IMR-90 (cell line): ENCODE measurements at regions not wholly inside any gene's neighbourhood (a gene's known extent, or its start where the extent isn't known, plus 50 kb on each side); places are given as distances from the start of the nearest gene placed in this dataset.

Experiments
- ATAC-seq: fragments of 200-7000 bp; cut with Tn5 transposase; 2 replicates; pipeline ENCODE4 v1.9.1; 2020; ENCODE audit warnings: low read depth, mild to moderate bottlenecking, moderate library complexity
- BruUV-seq: library from RNA; stranded (reverse); fragments of 400-500 nt; replicated peaks from 2 replicates; lab custom pipeline; 2021; lab: Mats Ljungman, UMichigan
- CTCF ChIA-PET: fragments of 300-600 bp; formaldehyde crosslinking; extraction: SDS; loops from one replicate; lab custom pipeline; 2021; ENCODE audit warnings: antibody characterized with exemption; lab: Yijun Ruan, JAX
- POLR2A ChIA-PET: fragments of 300-600 bp; sonication (Branson Sonifier 250); formaldehyde crosslinking; loops from one replicate; lab custom pipeline; 2022; ENCODE audit warnings: antibody characterized with exemption; ENCODE audit not compliant: unreplicated experiment; lab: Charles Lee
- DNase-seq: peaks from one replicate; pipeline ENCODE4 v3.0.0; 2013
- H2AFZ ChIP-seq: replicated peaks from 2 replicates; pipeline ENCODE3; 2013; ENCODE audit warnings: low read length, mild to moderate bottlenecking; ENCODE audit not compliant: poor library complexity
- H2AK5ac ChIP-seq: 2 replicates; pipeline ENCODE4 v1.6.1; 2013; ENCODE audit warnings: low read depth, low read length, inconsistent platforms
- H2AK9ac ChIP-seq: replicated peaks from 2 replicates; pipeline ENCODE3; 2013; ENCODE audit warnings: mild to moderate bottlenecking, low read depth, low read length, moderate library complexity; ENCODE audit not compliant: poor library complexity
- H2BK120ac ChIP-seq: 2 replicates; pipeline ENCODE4 v1.6.1; 2013; ENCODE audit warnings: low read depth, low read length, inconsistent platforms
- H2BK15ac ChIP-seq: 3 replicates; pipeline ENCODE4 v1.6.1; 2013; ENCODE audit warnings: low read depth, low read length, inconsistent platforms
- H2BK20ac ChIP-seq: 2 replicates; pipeline ENCODE4 v1.6.1; 2013; ENCODE audit warnings: low read depth, mild to moderate bottlenecking, inconsistent platforms, low read length, moderate library complexity
- H2BK5ac ChIP-seq: 2 replicates; pipeline ENCODE4 v1.6.1; 2013; ENCODE audit warnings: mild to moderate bottlenecking, low read depth, low read length, inconsistent platforms; ENCODE audit not compliant: poor library complexity, severe bottlenecking
- H3K14ac ChIP-seq: replicated peaks from 2 replicates; pipeline ENCODE4 v1.6.1; 2013; ENCODE audit warnings: low read depth, low read length, inconsistent platforms
- H3K18ac ChIP-seq: 2 replicates; pipeline ENCODE4 v1.6.1; 2013; ENCODE audit warnings: low read depth, low read length, control low read depth
- H3K23ac ChIP-seq: 2 replicates; pipeline ENCODE4 v1.6.1; 2013; ENCODE audit warnings: low read depth, low read length, inconsistent platforms
- H3K27ac ChIP-seq: 2 replicates; pipeline ENCODE4 v1.5.1; 2013; ENCODE audit warnings: mild to moderate bottlenecking, control low read depth, low read length; ENCODE audit not compliant: insufficient read depth
- H3K27me3 ChIP-seq: 2 replicates; pipeline ENCODE4 v1.6.1; 2013; ENCODE audit warnings: low read length; ENCODE audit not compliant: control insufficient read depth, insufficient read depth
- H3K36me3 ChIP-seq: 2 replicates; pipeline ENCODE4 v1.6.1; 2013; ENCODE audit warnings: low read length, mixed read lengths; ENCODE audit not compliant: control insufficient read depth, insufficient read depth
- H3K4ac ChIP-seq: 2 replicates; pipeline ENCODE4 v1.6.1; 2013; ENCODE audit warnings: low read depth, low read length, inconsistent platforms
- H3K4me1 ChIP-seq: 2 replicates; pipeline ENCODE4 v1.6.1; 2013; ENCODE audit warnings: low read length, mixed read lengths; ENCODE audit not compliant: control insufficient read depth, insufficient read depth
- H3K4me2 ChIP-seq: 2 replicates; pipeline ENCODE4 v1.6.1; 2013; ENCODE audit warnings: low read depth, mild to moderate bottlenecking, control low read depth, low read length, moderate library complexity
- H3K4me3 ChIP-seq: 2 replicates; pipeline ENCODE4 v1.5.1; 2013; ENCODE audit warnings: low read depth, mild to moderate bottlenecking, control low read depth, low read length, moderate library complexity; ENCODE audit not compliant: insufficient read depth
- H3K56ac ChIP-seq: 2 replicates; pipeline ENCODE4 v1.6.1; 2013; ENCODE audit warnings: low read length, inconsistent platforms; ENCODE audit not compliant: insufficient read depth; ENCODE audit errors: extremely low read depth
- H3K79me1 ChIP-seq, 2 experiments: 2 replicates each; pipeline ENCODE4 v1.6.1; 2013; ENCODE audit warnings: low read length in 2 of 2, inconsistent platforms in 1 of 2, low read depth in 1 of 2
- H3K9ac ChIP-seq: 2 replicates; pipeline ENCODE4 v1.6.1; 2013; ENCODE audit warnings: low read depth, low read length, control low read depth
- H3K9me1 ChIP-seq: 2 replicates; pipeline ENCODE4 v1.6.1; 2013; ENCODE audit warnings: low read length, inconsistent platforms; ENCODE audit not compliant: insufficient read depth
- H3K9me3 ChIP-seq: 2 replicates; pipeline ENCODE4 v1.6.1; 2013; ENCODE audit warnings: low read length; ENCODE audit not compliant: control insufficient read depth, insufficient read depth
- H4K20me1 ChIP-seq: 2 replicates; pipeline ENCODE4 v1.6.1; 2013; ENCODE audit warnings: low read length, inconsistent platforms; ENCODE audit not compliant: insufficient read depth
- H4K5ac ChIP-seq: 2 replicates; pipeline ENCODE4 v1.6.1; 2013; ENCODE audit warnings: mild to moderate bottlenecking, low read depth, low read length, control low read depth
- H4K8ac ChIP-seq, 2 experiments: 2 replicates each; pipeline ENCODE4 v1.6.1; 2013; ENCODE audit warnings: low read depth in 2 of 2, low read length in 2 of 2, control low read depth in 1 of 2, inconsistent platforms in 1 of 2
- H4K91ac ChIP-seq: 2 replicates; pipeline ENCODE4 v1.6.1; 2013; ENCODE audit warnings: low read depth, low read length, inconsistent platforms; ENCODE audit not compliant: insufficient read depth
- CHD1 ChIP-seq: IDR thresholded peaks from 2 replicates; pipeline ENCODE4 v1.6.1; 2012; ENCODE audit warnings: low read depth, low read length, improper control_type of control experiment
- POLR2A ChIP-seq: IDR thresholded peaks from 2 replicates; pipeline ENCODE4 v1.6.1; 2012; ENCODE audit warnings: mild to moderate bottlenecking, low read depth, low read length
- RAD21 ChIP-seq: IDR thresholded peaks from 2 replicates; pipeline ENCODE4 v1.6.1; 2012; ENCODE audit warnings: low read length, improper control_type of control experiment
- RCOR1 ChIP-seq: IDR thresholded peaks from 2 replicates; pipeline ENCODE4 v1.6.1; 2012; ENCODE audit warnings: mild to moderate bottlenecking, low read length, improper control_type of control experiment; ENCODE audit not compliant: insufficient replicate concordance
- RFX5 ChIP-seq: IDR thresholded peaks from 2 replicates; pipeline ENCODE4 v1.8.0; 2012; ENCODE audit warnings: low read depth, mild to moderate bottlenecking, low read length, moderate library complexity
- SMC3 ChIP-seq: fragments of 150-350 bp; IDR thresholded peaks from 2 replicates; pipeline ENCODE4 v1.6.1; 2016; ENCODE audit warnings: low read depth, mild to moderate bottlenecking, antibody characterized with exemption, low read length, moderate library complexity
- USF2 ChIP-seq: fragments of 150-350 bp; IDR thresholded peaks from 2 replicates; pipeline ENCODE4 v1.6.1; 2017; ENCODE audit warnings: mild to moderate bottlenecking, antibody characterized with exemption, low read length, low read depth
- WGBS, 2 experiments: methylation state at CpG; one replicate each; pipeline versions ENCODE4 v1.1.5 to v1.1.7; 2013; ENCODE audit warnings: missing lambda C conversion rate in 2 of 2; ENCODE audit not compliant: insufficient read length in 1 of 2; ENCODE audit errors: extremely low coverage in 2 of 2; 5-methylcytosine and 5-hydroxymethylcytosine counted together
- dilution Hi-C: fragments of 300-500 bp; cut with HindIII; formaldehyde crosslinking; loops from one replicate; pipeline ENCODE4 v1.14.3; 2018; ENCODE audit warnings: low sequenced_read_pairs; ENCODE audit not compliant: unreplicated experiment
- in situ Hi-C: fragments of 300-500 bp; cut with MboI; formaldehyde crosslinking; loops from 3 replicates; pipeline ENCODE4 v1.14.3; 2019; ENCODE audit warnings: low sequenced_read_pairs, inconsistent platforms, mixed read lengths
- intact Hi-C: fragments of 100-400 bp; cut with micrococcal nuclease; formaldehyde crosslinking; loops from 2 replicates; pipeline ENCODE4 v1.10.0; 2022
- TF ChIP-seq, protein P1 (sequence below): fragments of 150-350 bp; IDR thresholded peaks from 2 replicates; pipeline ENCODE4 v1.6.1; 2016; ENCODE audit warnings: low read depth, mild to moderate bottlenecking, low read length, moderate library complexity, borderline replicate concordance

DNA sequence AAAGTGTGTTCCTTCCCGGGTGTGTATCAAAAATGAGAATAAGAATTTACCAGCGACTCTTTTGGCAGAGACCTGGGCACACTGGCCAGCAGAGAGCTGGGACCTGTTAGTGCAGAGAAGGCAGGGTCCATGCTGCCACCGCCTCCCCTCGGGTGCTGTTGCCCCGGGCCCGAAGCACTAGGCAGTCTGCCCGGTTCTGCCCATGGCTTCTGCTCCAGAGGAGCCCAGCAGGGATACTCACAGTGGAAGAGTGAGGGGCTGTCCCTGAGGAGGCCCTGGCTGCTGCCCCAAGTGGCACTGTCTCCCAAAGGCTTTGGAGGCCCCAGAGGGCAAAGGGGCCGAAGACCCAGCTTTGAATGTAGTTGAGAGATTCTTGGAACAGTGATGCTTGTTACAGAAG is 80.5 kb downstream of the MIS18A start:
- Histone ChIP-seq H3K9me1 (no peaks in the 10 kb centered on the region), H2AK5ac (no peak overlapping the region), H3K27me3 (no peaks in the 10 kb centered on the region; the same call in 1 of the 2 replicates), H4K20me1 (no peaks in the 10 kb centered on the region), H3K79me1 (no peaks in the 10 kb centered on the region), H2AK9ac (no peak overlapping the region), H2BK20ac (no peak overlapping the region), H2BK15ac (no peak overlapping the region), H2AFZ (no peak overlapping the region), H3K27ac (no peak overlapping the region), H3K14ac (no peak overlapping the region), H3K4me2 (no peak overlapping the region), H3K23ac (no peak overlapping the region), H3K4me3 (no peak overlapping the region), H3K36me3 (no peaks in the 10 kb centered on the region), H4K91ac (no peak overlapping the region), H4K5ac (no peak overlapping the region), H3K4me1 (no peaks in the 10 kb centered on the region), H3K56ac (no peak overlapping the region), H3K4ac (no peak overlapping the region), H3K9me3 (no peaks in the 10 kb centered on the region), H3K9ac (no peak overlapping the region), H4K8ac (no peak overlapping the region), H2BK5ac (no peak overlapping the region), H3K18ac (no peak overlapping the region), H2BK120ac (no peak overlapping the region)
- WGBS, 2 experiments = no CpG with 5 or more reads among the region's 8 CpGs
- in situ Hi-C loops (no loop called here), intact Hi-C loops (no loop called here), dilution Hi-C loops (no loop called here)
- POLR2A ChIA-PET = no interaction called here
- CTCF ChIA-PET = no interaction called here
- TF ChIP-seq CHD1 = no peak
- no peak for TF ChIP-seq POLR2A
- TF ChIP-seq RFX5 = no peak
- no peak for TF ChIP-seq SMC3
- TF ChIP-seq USF2 = no peak
- TF ChIP-seq RAD21 = no peak
- TF ChIP-seq RCOR1 = no peak
- TF ChIP-seq, protein P1, sequence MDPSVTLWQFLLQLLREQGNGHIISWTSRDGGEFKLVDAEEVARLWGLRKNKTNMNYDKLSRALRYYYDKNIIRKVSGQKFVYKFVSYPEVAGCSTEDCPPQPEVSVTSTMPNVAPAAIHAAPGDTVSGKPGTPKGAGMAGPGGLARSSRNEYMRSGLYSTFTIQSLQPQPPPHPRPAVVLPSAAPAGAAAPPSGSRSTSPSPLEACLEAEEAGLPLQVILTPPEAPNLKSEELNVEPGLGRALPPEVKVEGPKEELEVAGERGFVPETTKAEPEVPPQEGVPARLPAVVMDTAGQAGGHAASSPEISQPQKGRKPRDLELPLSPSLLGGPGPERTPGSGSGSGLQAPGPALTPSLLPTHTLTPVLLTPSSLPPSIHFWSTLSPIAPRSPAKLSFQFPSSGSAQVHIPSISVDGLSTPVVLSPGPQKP = no peak
- BruUV-seq = no TSS peak
- ATAC-seq (no peak), DNase-seq (no peak)
